ENCODE measurements at regions not wholly inside any gene's neighbourhood (a gene's known extent, or its start where the extent isn't known, plus 50 kb on each side); places are given as distances from the start of the nearest gene placed in this dataset.

- TF ChIP-seq CTCF (conservative IDR thresholded peaks at IDR 0.05) = no peak
These were observed 716.1 kb upstream of the WWC1 start for GRCh38 chr5:167575330-167575729.

GRCh38 chr5:167576126-167576525, 715.3 kb upstream of the WWC1 start:
- TF ChIP-seq CTCF (conservative IDR thresholded peaks at IDR 0.05) = no peak
- no peak overlapping the region for H3K27ac ChIP-seq

More at GRCh38 chr5:167575330-167575729, 716.1 kb upstream of the WWC1 start:
- H3K27ac ChIP-seq = no peak overlapping the region

- H3K27ac ChIP-seq = no peak overlapping the region
- no peak for TF ChIP-seq CTCF (conservative IDR thresholded peaks at IDR 0.05)
These were observed 714.5 kb upstream of the WWC1 start for GRCh38 chr5:167576897-167577296.

GRCh38 chr5:167577616-167578015, 713.8 kb upstream of the WWC1 start:
- no peak overlapping the region for H3K27ac ChIP-seq
- TF ChIP-seq CTCF (conservative IDR thresholded peaks at IDR 0.05) = no peak

- no peak for TF ChIP-seq CTCF (conservative IDR thresholded peaks at IDR 0.05)
- H3K27ac ChIP-seq = no peak overlapping the region
These were observed 712.3 kb upstream of the WWC1 start for GRCh38 chr5:167578977-167579692.

- no peak for TF ChIP-seq CTCF (conservative IDR thresholded peaks at IDR 0.05)
- H3K27ac ChIP-seq = no peak overlapping the region
These were observed 711.8 kb upstream of the WWC1 start for GRCh38 chr5:167579693-167580055.

GRCh38 chr5:167580608-167581007, 710.8 kb upstream of the WWC1 start:
- TF ChIP-seq CTCF (conservative IDR thresholded peaks at IDR 0.05) = no peak

More at GRCh38 chr5:167580608-167581007, 710.8 kb upstream of the WWC1 start:
- H3K27ac ChIP-seq = no peak overlapping the region
